GM21367 (cell line): ENCODE measurements at regions not wholly inside any gene's neighbourhood (a gene's known extent, or its start where the extent isn't known, plus 50 kb on each side); places are given as distances from the start of the nearest gene placed in this dataset.
"Not testable (repeated sequence)": the region's sequence is repeated elsewhere in the genome, so short reads cannot be mapped to it uniquely, and the experiment has no call there.

ENCODE experiments used
- ATAC-seq: cut with Tn5 transposase; IDR thresholded peaks from one replicate; pipeline ENCODE4 v1.9.1; 2021; ENCODE audit not compliant: unreplicated experiment

DNA sequence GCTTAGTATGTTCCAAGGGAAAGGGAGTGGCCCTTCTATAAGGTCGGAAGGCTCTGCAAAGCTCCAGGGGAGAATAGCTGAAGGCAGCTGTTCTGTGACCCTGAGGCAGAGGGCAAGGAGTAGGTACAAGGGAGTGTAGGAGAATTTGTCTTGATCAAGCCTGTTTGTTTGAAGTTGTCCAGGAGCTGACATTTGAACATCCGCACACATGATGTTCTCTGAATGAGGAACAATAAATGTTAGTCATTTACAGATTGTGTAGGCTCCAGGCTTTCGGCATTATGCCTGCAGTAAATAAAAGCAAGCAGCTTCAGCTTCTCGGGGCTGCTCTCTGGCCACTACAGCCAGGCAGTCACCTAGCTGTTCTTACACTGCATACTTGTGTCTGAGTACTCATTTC, 52.7 kb downstream of the CTAGE6 start:
- ATAC-seq, result not testable (repeated sequence)

DNA sequence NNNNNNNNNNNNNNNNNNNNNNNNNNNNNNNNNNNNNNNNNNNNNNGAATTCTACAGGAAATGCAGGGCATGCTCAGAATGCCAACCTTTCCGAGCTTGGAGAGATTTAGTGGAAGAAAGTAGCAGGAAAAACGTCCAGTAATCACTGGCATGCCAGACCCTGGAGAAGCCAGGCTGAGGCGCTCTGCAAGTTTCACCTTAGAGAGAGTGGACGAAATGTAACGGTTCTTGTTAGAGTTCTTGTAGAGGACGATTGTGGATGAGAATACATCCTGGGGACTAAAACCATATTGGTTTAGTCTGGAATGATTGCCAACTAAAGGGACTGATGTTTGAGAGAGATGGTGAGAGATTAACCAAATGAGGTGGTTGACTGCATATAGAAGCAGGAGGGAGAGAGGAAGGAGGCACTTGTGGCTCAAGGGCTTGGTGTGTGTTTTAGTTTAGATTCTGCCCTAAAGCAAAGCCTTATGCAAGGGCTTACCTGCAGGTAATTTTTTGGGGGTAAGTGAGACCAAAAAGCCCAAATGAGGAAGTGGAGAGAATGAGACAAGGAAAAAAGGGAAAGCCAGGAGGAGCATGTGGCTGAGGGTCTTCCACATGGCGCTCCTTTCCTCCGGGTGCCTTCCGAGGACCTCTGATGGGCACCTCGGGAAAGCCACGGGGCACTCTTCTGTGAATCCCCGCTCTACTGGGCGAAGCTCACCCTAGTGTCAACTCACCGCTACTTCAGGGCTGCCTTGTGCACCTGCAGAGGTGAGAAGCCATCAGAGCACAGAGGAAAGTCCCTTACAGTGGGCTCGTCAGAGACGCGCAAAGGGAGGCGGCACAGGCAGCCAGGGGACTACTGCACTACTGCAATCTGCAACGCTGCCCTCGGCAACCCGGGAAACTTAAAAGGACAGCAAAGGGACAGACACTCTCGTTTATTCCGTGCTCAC, 56.5 kb downstream of the CTAGE6 start:
- peak; percentile 100 for ATAC-seq
